Activated T-helper 17 cell treated with anti-CD3 and anti-CD28 coated beads, Interleukin-2, amount 50 U/mL, for 72 hours (primary cell): ENCODE measurements at regions not wholly inside any gene's neighbourhood (a gene's known extent, or its start where the extent isn't known, plus 50 kb on each side); places are given as distances from the start of the nearest gene placed in this dataset.
A peak's percentile ranks its signal among the peaks of the same experiment; 100 is the strongest.
"Not testable (repeated sequence)": the region's sequence is repeated elsewhere in the genome, so short reads cannot be mapped to it uniquely, and the experiment has no call there.

Source experiments
- ATAC-seq: fragments of 150-1000 bp; cut with Tn5 transposase; replicated peaks from 2 replicates; pipeline ENCODE4 v1.10.0; 2021; ENCODE audit warnings: mild to moderate bottlenecking, moderate library complexity
- H3K27ac Mint-ChIP-seq: one replicate; pipeline ENCODE4 v1.8.0; 2022; ENCODE audit warnings: mixed read lengths
- H3K27me3 Mint-ChIP-seq: one replicate; pipeline ENCODE4 v1.8.0; 2022; ENCODE audit warnings: mixed read lengths
- H3K36me3 Mint-ChIP-seq: one replicate; pipeline ENCODE4 v1.8.0; 2022; ENCODE audit warnings: low read depth, mild to moderate bottlenecking, mixed read lengths
- H3K4me1 Mint-ChIP-seq: one replicate; pipeline ENCODE4 v1.8.0; 2022; ENCODE audit warnings: mixed read lengths
- H3K4me3 Mint-ChIP-seq: one replicate; pipeline ENCODE4 v1.8.0; 2022; ENCODE audit warnings: mild to moderate bottlenecking, mixed read lengths
- H3K9me3 Mint-ChIP-seq: one replicate; pipeline ENCODE4 v1.8.0; 2022; ENCODE audit warnings: mixed read lengths

GRCh38 chr15:57797110-57797509 lies 90.6 kb downstream of the POLR2M start:
- ATAC-seq: no peak
- H3K4me3 Mint-ChIP-seq: no peak overlapping the region

GRCh38 chr15:57797568-57798267 lies 91.2 kb downstream of the POLR2M start:
- Mint-ChIP-seq H3K4me3 (no peak overlapping the region), H3K27me3 (peaks cover 14% of the 10 kb centered on the region), H3K36me3 (no peaks in the 10 kb centered on the region), H3K27ac (no peak overlapping the region), H3K4me1 (no peaks in the 10 kb centered on the region), H3K9me3 (no peaks in the 10 kb centered on the region)
- ATAC-seq: no peak

More at GRCh38 chr15:57797110-57797509, 90.6 kb downstream of the POLR2M start:
- H3K9me3 Mint-ChIP-seq: no peaks in the 10 kb centered on the region
- peaks cover 14% of the 10 kb centered on the region for H3K27me3 Mint-ChIP-seq
- H3K4me1 Mint-ChIP-seq: no peaks in the 10 kb centered on the region
- H3K27ac Mint-ChIP-seq: no peak overlapping the region
- H3K36me3 Mint-ChIP-seq: no peaks in the 10 kb centered on the region

- no peaks in the 10 kb centered on the region for H3K9me3 Mint-ChIP-seq
- no peak overlapping the region for H3K27ac Mint-ChIP-seq
- peaks cover 5% of the 10 kb centered on the region for H3K27me3 Mint-ChIP-seq
- H3K4me3 Mint-ChIP-seq: no peak overlapping the region
- no peaks in the 10 kb centered on the region for H3K4me1 Mint-ChIP-seq
- ATAC-seq: no peak
- H3K36me3 Mint-ChIP-seq: no peaks in the 10 kb centered on the region
Observed at GRCh38 chr15:57806003-57806402, 99.5 kb downstream of the POLR2M start.

GRCh38 chr15:57809285-57809684 lies 102.8 kb downstream of the POLR2M start:
- H3K27ac Mint-ChIP-seq, ATAC-seq, H3K36me3 Mint-ChIP-seq, H3K4me3 Mint-ChIP-seq, H3K4me1 Mint-ChIP-seq, H3K9me3 Mint-ChIP-seq: not testable (repeated sequence)
- peaks cover 18% of the 10 kb centered on the region for H3K27me3 Mint-ChIP-seq

GRCh38 chr15:57816599-57816998 lies 110.1 kb downstream of the POLR2M start:
- Mint-ChIP-seq H3K27me3 (peaks cover 42% of the 10 kb centered on the region), H3K4me3 (no peak overlapping the region), H3K36me3 (no peaks in the 10 kb centered on the region), H3K27ac (no peak overlapping the region), H3K4me1 (no peaks in the 10 kb centered on the region), H3K9me3 (no peaks in the 10 kb centered on the region)
- ATAC-seq: no peak

GRCh38 chr15:57819646-57820045 lies 113.1 kb downstream of the POLR2M start:
- no peak overlapping the region for H3K4me3 Mint-ChIP-seq
- no peaks in the 10 kb centered on the region for H3K36me3 Mint-ChIP-seq
- ATAC-seq: no peak
- H3K9me3 Mint-ChIP-seq: no peaks in the 10 kb centered on the region
- H3K27ac Mint-ChIP-seq: no peak overlapping the region
- H3K27me3 Mint-ChIP-seq: peaks cover 40% of the 10 kb centered on the region
- H3K4me1 Mint-ChIP-seq: no peaks in the 10 kb centered on the region

- peaks cover 40% of the 10 kb centered on the region for H3K27me3 Mint-ChIP-seq
Observed at GRCh38 chr15:57820119-57820518, 113.6 kb downstream of the POLR2M start.

GRCh38 chr15:57821826-57822225 lies 115.3 kb downstream of the POLR2M start:
- Mint-ChIP-seq H3K27me3 (peaks cover 36% of the 10 kb centered on the region), H3K4me3 (no peak overlapping the region), H3K36me3 (no peaks in the 10 kb centered on the region), H3K9me3 (no peaks in the 10 kb centered on the region), H3K27ac (no peak overlapping the region), H3K4me1 (no peaks in the 10 kb centered on the region)
- ATAC-seq: no peak

More at GRCh38 chr15:57820119-57820518, 113.6 kb downstream of the POLR2M start:
- H3K4me3 Mint-ChIP-seq: no peak overlapping the region
- no peaks in the 10 kb centered on the region for H3K4me1 Mint-ChIP-seq
- ATAC-seq: no peak
- H3K9me3 Mint-ChIP-seq: no peaks in the 10 kb centered on the region
- H3K36me3 Mint-ChIP-seq: no peaks in the 10 kb centered on the region
- H3K27ac Mint-ChIP-seq: no peak overlapping the region

GRCh38 chr15:57823325-57823882 lies 116.9 kb downstream of the POLR2M start:
- ATAC-seq: no peak
- Mint-ChIP-seq H3K4me3 (no peak overlapping the region), H3K4me1 (no peaks in the 10 kb centered on the region), H3K27ac (no peak overlapping the region), H3K27me3 (peaks cover 33% of the 10 kb centered on the region), H3K9me3 (no peaks in the 10 kb centered on the region), H3K36me3 (no peaks in the 10 kb centered on the region)

GRCh38 chr15:57824186-57824585 lies 117.7 kb downstream of the POLR2M start:
- ATAC-seq: no peak
- no peak overlapping the region for H3K27ac Mint-ChIP-seq
- peaks cover 36% of the 10 kb centered on the region for H3K27me3 Mint-ChIP-seq
- H3K4me1 Mint-ChIP-seq: no peaks in the 10 kb centered on the region
- H3K36me3 Mint-ChIP-seq: no peaks in the 10 kb centered on the region
- H3K4me3 Mint-ChIP-seq: no peak overlapping the region
- H3K9me3 Mint-ChIP-seq: no peaks in the 10 kb centered on the region

GRCh38 chr15:57827021-57827420 lies 120.5 kb downstream of the POLR2M start:
- Mint-ChIP-seq H3K36me3 (no peaks in the 10 kb centered on the region), H3K4me3 (no peak overlapping the region), H3K4me1 (no peaks in the 10 kb centered on the region), H3K27ac (no peak overlapping the region), H3K9me3 (no peaks in the 10 kb centered on the region), H3K27me3 (peaks cover 34% of the 10 kb centered on the region)
- no peak for ATAC-seq

GRCh38 chr15:57827971-57828370 lies 121.5 kb downstream of the POLR2M start:
- Mint-ChIP-seq H3K4me1 (no peaks in the 10 kb centered on the region), H3K27ac (no peak overlapping the region), H3K9me3 (no peaks in the 10 kb centered on the region), H3K36me3 (no peaks in the 10 kb centered on the region), H3K4me3 (no peak overlapping the region), H3K27me3 (peaks cover 35% of the 10 kb centered on the region)
- no peak for ATAC-seq

GRCh38 chr15:57832183-57832582 lies 125.7 kb downstream of the POLR2M start:
- Mint-ChIP-seq H3K4me1 (no peaks in the 10 kb centered on the region), H3K27me3 (peaks cover 49% of the 10 kb centered on the region), H3K9me3 (no peaks in the 10 kb centered on the region), H3K4me3 (no peak overlapping the region), H3K27ac (no peak overlapping the region), H3K36me3 (no peaks in the 10 kb centered on the region)
- ATAC-seq: no peak

- no peaks in the 10 kb centered on the region for H3K4me1 Mint-ChIP-seq
- H3K27ac Mint-ChIP-seq: no peak overlapping the region
- no peak for ATAC-seq
- peaks cover 40% of the 10 kb centered on the region for H3K27me3 Mint-ChIP-seq
- no peaks in the 10 kb centered on the region for H3K9me3 Mint-ChIP-seq
- no peaks in the 10 kb centered on the region for H3K36me3 Mint-ChIP-seq
- H3K4me3 Mint-ChIP-seq: no peak overlapping the region
Observed at GRCh38 chr15:57835119-57835518, 128.6 kb downstream of the POLR2M start.

- H3K4me1 Mint-ChIP-seq: no peaks in the 10 kb centered on the region
- H3K27ac Mint-ChIP-seq: no peak overlapping the region
- no peaks in the 10 kb centered on the region for H3K9me3 Mint-ChIP-seq
- no peaks in the 10 kb centered on the region for H3K36me3 Mint-ChIP-seq
- H3K4me3 Mint-ChIP-seq: no peak overlapping the region
- H3K27me3 Mint-ChIP-seq: peaks cover 42% of the 10 kb centered on the region
- ATAC-seq: peak; percentile 39
Observed at GRCh38 chr15:57849317-57849716, 142.8 kb downstream of the POLR2M start.
